HG03460 (cell line): ENCODE measurements at regions not wholly inside any gene's neighbourhood (a gene's known extent, or its start where the extent isn't known, plus 50 kb on each side); places are given as distances from the start of the nearest gene placed in this dataset.

ENCODE experiments used
- ATAC-seq: cut with Tn5 transposase; IDR thresholded peaks from one replicate; pipeline ENCODE4 v1.9.1; 2021; ENCODE audit not compliant: unreplicated experiment

DNA sequence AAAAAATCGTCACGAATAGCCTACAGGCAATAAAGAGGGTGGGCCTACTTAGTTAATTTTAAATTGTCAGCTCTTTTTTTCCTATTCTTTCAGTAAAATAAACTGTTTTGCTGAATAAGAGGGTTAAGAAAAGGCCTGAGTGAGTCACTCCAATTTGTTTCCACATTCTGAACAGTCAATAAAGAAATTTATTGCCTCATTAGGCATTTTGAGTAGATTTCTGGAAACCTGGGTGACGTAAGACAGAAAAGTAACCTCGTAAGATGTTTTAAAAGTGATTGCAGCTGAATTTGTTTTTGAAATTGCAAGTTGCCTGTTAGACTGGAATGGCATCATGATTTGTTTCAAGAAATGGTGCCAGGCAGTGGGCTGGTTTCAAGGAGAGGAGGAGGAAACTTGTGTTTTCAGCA, 439.3 kb downstream of the USP25 start:
- ATAC-seq = no peak

DNA sequence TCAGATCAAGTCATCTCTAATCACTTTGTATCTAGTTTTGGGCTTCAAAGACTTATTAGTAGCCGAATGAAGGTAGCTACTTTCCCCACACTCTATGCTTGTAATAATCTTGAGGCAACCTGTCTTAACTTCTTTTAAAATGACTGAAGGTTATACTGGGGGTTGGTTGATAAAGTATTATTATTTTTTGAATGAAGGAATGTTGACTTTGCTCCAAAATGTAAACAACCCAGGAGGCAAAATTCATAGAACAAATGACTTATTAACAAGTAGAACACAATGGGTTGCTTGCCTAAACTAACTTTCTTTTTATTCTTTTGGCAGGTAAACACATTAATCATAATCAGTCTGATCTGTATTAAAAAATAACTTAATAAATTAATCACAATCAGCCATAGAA, 440.0 kb downstream of the USP25 start:
- no peak for ATAC-seq

- no peak for ATAC-seq
These were observed 446.8 kb downstream of the USP25 start for GRCh38 chr21:16176570-16176969.

- ATAC-seq = no peak
These were observed 447.8 kb downstream of the USP25 start for GRCh38 chr21:16177532-16177931.

GRCh38 chr21:16179773-16180172, 450.0 kb downstream of the USP25 start:
- no peak for ATAC-seq

- ATAC-seq = no peak
These were observed 450.8 kb downstream of the USP25 start for GRCh38 chr21:16180614-16181013.

DNA sequence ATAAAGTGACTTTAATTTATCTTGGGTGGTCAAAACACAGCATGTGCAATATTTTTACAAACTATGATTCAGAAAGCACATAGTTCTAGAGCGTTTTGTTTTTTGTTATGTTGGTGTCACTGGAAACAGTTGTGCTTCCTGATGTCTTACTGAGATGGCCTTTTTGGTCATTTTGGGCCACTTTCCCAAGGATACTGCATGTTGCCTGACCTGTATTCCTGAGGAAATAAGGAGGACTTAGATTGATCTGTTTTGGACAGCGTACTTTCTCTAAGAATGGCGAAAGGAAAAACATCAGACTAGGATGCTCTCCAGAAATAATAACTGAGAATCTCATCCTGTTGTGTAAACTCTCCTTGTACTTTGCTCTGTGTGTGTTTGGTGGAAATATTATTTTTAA, 451.2 kb downstream of the USP25 start:
- no peak for ATAC-seq

DNA sequence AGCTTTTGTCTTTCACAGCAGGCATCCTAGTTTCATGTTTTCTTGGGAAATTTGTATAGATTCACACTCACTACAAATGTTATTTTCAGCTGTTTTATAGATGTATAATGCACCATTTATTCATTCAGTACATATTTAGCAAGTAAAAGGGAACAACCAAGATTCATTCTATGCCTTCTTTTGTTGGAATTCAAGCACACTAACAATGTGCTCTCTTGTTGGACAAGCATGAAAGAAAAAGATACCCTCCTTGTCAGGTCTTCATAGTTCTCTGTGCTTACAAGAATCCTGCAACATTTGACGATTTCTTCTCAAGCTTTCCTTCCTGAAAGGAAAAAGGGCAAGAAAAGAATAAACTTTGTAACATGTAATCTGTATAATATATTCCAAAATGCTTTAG, 456.0 kb downstream of the USP25 start:
- no peak for ATAC-seq

- ATAC-seq = no peak
These were observed 457.0 kb downstream of the USP25 start for GRCh38 chr21:16186742-16187141.

DNA sequence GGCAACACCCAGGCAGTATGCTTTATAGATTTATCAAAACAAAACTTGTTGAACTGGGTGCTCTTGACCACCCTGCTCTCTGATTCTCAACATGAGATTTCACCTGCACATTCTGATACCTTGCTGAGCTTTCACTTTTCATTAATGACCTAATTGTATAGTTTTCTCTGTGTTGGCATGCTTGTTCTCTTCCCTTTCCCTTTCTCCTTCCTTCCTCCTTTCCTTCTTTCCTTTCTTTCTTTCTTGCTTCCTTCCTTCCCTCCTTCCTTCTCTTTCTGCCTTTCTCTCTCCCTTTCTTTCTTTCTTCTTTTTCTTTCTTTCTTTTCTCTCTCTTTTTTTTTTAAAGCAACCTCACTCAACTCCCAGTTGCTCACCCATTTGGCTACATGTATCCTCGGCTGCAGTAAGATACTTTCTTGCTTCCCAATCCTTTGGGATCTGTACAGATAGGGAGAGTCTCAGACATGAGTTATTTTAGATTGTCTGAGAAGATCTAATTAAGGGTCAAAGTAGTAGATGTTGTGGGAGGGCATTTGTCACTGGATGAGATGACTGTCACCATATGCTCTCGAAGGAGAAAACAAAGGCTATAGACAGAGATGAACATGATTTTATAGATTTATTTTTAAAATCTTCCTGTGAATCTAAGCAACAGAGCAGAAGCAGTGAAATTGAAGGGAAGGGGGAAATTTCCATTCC, 458.0 kb downstream of the USP25 start:
- ATAC-seq = no peak

DNA sequence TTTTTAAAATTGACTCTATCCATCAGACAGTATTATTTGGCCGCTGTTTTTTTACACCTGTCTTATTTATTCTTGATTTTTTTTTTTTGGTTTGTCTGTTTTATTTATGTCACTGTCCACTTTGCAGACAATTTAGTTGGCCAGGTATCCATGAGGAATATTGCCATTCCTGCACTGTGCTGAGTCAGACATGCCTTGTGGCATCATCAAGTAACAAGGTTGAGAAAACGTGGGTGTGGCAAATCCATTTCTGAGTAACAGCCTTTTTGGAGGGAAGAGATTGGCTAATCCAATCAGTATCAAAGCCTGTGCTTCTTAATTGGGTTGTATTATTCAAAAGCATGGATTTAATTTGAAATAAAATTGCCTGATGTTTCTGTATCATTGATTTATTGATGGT, 463.1 kb downstream of the USP25 start:
- no peak for ATAC-seq

- no peak for ATAC-seq
These were observed 463.8 kb downstream of the USP25 start for GRCh38 chr21:16193496-16194094.

- ATAC-seq = peak; percentile 69
These were observed 464.5 kb downstream of the USP25 start for GRCh38 chr21:16194095-16194787.

- ATAC-seq = no peak
These were observed 465.2 kb downstream of the USP25 start for GRCh38 chr21:16194788-16195537.

- ATAC-seq = no peak
These were observed 465.7 kb downstream of the USP25 start for GRCh38 chr21:16195538-16195910.

DNA sequence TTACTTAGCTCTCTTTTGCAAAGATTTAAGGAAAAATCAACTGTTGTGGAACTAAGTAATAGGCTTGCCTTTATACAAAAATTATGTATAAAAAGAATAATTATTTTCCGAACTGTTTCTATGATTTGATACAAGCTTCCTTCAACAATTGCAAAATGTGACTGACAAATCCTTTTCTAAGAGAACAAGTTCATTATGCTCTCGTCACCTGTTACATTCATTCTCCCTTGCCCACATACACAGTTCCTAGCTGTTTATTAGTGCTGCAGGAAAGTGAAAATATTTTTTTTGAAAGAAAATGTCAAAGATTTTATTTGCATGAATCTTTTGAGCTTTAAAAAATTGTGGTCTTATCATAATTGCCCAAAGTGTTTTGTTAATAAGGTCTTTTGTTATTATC, 466.2 kb downstream of the USP25 start:
- ATAC-seq = no peak

DNA sequence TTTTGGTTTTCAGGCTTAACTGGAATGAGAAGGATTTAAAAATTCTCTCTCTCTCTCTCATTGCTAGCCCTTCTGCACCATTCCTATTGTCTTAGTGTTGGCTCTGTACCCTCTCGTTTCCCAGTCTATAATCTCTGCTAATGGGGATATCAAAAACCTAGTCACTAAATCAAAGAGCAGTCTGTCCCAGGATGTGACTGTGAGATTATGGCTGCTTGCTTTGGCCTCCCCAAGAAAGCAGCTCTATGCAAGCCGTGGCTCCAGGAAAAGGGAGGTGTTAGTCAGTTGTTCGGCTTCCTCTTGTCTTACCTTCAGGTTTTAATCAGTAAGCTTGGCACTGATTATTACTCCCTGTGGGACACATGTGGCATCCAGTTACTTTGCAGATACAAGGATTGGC, 468.8 kb downstream of the USP25 start:
- ATAC-seq = no peak

DNA sequence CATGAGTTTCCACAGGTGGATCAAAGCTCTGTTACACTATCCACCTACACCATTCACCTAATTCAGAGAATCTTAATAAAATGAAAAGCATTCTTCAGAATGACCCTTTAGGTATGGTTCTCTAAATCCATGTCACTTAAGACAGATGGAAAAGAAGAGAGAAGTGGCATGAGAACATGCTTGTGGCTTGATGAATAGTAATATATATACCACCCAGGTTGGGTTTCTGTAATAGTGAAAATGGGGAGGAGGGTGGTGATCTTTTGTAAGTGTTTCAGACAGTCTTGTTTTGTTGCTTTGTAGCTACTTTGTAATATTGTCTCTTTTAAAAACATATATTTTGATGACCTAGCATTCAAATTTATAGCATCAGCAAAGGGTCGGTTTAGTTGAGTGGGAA, 469.8 kb downstream of the USP25 start:
- no peak for ATAC-seq

DNA sequence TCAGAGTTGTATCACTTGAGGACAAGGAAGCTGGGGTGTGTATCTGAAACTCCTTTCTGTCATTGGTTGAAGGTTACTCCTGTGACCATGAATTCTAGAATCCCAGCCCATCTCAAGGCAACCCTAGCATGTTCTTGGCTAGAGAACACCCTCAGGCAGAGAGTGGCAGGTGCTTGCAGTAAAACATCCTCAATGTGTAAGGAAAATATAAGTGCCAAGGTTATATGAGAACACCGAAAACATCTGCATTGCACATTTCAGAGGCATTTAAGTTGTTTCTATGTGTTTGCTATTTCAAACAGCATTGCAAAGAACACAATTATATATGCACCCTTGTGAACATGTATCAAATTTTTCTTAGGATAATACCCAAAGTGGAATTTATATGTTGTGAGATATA, 471.9 kb downstream of the USP25 start:
- ATAC-seq = no peak

DNA sequence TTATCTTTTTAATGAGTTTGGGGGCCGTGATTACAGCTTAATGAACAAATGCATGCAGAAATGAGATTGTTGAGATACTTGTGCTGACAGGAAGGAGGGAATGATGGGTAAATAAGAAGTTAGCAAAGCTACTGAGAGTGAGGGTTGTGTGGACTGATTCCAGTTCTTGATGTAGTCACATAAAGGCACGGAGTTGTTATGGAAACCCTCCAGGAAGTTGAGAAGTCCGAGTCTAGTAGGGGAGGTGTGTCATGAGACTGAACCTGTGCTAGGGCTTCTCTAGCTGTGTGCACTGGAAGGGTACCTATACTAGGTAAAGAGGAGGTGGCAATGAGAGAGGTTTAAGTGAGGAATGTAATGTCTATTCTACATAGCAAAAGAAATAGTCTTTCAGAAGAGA, 475.7 kb downstream of the USP25 start:
- no peak for ATAC-seq

GRCh38 chr21:16211339-16212303, 481.8 kb downstream of the USP25 start:
- ATAC-seq = no peak
